ENCODE measurements at regions not wholly inside any gene's neighbourhood (a gene's known extent, or its start where the extent isn't known, plus 50 kb on each side); places are given as distances from the start of the nearest gene placed in this dataset.

DNA sequence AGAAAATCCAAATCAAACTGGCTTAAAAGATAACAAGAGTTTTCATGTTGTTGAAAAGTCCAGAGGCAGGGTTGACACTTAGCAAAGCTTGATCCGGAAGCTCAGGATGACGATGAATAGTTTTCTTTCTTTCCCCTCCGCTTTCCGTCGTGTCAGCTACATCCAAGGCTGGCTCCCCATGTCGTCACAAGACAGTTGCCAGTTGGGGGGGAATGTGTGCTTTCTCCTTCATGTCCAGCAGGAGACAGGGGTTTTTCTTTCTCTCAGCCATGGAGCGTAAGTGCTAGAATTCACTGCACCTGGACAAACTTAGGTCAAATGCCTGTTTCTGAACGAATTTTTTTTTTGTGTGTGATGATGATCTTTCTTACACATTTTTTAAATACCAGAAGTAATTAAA, 273.8 kb upstream of the RGMA start:
- CTCF ChIA-PET, result no interaction called here

DNA sequence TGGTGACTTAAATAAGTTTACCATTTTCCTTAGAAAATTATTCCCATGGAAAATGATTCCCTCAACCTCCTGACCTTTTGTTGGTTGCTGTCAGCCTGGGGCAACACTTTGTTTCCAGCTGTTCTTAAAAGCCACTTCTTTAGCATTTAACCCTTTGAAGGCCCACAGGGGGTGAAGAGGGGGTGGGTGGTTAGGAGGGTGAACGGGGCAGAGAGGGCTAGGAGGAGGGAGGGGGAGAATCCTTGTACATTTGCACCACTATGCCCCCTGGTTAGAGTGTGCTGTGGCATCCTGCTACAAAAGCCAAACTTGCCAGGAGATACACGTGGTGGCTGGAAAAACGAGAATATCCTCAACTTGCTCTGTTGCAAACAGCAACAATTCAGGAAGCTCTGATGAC, 273.2 kb upstream of the RGMA start:
- Mint-ChIP-seq H3K4me1 (no peaks in the 10 kb centered on the region), H3K36me3 (ENCODE audit: low read depth) (no peaks in the 10 kb centered on the region), H3K27me3 (no peaks in the 10 kb centered on the region), H3K27ac (no peak overlapping the region), H3K4me3 (no peak overlapping the region), H3K9me3 (no peaks in the 10 kb centered on the region)
- DNase-seq (no peak), ATAC-seq (ENCODE audit: low read depth) (no peak)
- TF ChIP-seq, protein P1, sequence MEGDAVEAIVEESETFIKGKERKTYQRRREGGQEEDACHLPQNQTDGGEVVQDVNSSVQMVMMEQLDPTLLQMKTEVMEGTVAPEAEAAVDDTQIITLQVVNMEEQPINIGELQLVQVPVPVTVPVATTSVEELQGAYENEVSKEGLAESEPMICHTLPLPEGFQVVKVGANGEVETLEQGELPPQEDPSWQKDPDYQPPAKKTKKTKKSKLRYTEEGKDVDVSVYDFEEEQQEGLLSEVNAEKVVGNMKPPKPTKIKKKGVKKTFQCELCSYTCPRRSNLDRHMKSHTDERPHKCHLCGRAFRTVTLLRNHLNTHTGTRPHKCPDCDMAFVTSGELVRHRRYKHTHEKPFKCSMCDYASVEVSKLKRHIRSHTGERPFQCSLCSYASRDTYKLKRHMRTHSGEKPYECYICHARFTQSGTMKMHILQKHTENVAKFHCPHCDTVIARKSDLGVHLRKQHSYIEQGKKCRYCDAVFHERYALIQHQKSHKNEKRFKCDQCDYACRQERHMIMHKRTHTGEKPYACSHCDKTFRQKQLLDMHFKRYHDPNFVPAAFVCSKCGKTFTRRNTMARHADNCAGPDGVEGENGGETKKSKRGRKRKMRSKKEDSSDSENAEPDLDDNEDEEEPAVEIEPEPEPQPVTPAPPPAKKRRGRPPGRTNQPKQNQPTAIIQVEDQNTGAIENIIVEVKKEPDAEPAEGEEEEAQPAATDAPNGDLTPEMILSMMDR (IDR thresholded peaks at IDR 0.05), result no peak
- intact Hi-C loops (cut with micrococcal nuclease), result no loop called here
- CTCF ChIA-PET, result no interaction called here
- POLR2A ChIA-PET, result no interaction called here

More for the DNA sequence above, 273.8 kb upstream of the RGMA start:
- DNase-seq (no peak), ATAC-seq (ENCODE audit: low read depth) (no peak)
- TF ChIP-seq, protein P1 (IDR thresholded peaks at IDR 0.05), result no peak
- no peaks in the 10 kb centered on the region for H3K27me3 Mint-ChIP-seq
- H3K4me3 Mint-ChIP-seq, result no peak overlapping the region
- no peaks in the 10 kb centered on the region for H3K9me3 Mint-ChIP-seq
- intact Hi-C loops (cut with micrococcal nuclease), result no loop called here
- no peaks in the 10 kb centered on the region for H3K4me1 Mint-ChIP-seq
- H3K27ac Mint-ChIP-seq, result no peak overlapping the region
- H3K36me3 Mint-ChIP-seq (ENCODE audit: low read depth), result no peaks in the 10 kb centered on the region
- POLR2A ChIA-PET, result no interaction called here

DNA sequence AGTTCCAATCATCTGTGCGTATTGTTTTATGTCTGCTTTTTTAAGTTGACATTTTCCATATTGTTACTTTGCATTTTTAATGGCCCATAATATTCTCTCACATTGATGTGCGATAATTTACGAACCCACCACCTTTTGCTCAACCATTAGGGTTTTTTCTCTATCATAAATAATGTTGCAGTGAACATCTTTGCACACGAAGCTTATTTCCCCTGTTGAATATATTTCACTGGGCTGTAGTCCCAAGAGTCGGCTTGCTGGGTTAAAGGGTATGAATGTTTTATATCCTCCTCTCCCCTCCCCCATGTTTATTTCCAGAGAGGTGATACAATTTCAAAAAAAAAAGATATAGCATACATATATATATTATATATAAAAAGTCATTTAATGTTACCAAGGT, 272.7 kb upstream of the RGMA start:
- no peaks in the 10 kb centered on the region for H3K9me3 Mint-ChIP-seq
- DNase-seq (no peak), ATAC-seq (ENCODE audit: low read depth) (no peak)
- CTCF ChIA-PET, result no interaction called here
- H3K36me3 Mint-ChIP-seq (ENCODE audit: low read depth), result no peaks in the 10 kb centered on the region
- no peaks in the 10 kb centered on the region for H3K4me1 Mint-ChIP-seq
- H3K27ac Mint-ChIP-seq, result no peak overlapping the region
- no peak overlapping the region for H3K4me3 Mint-ChIP-seq
- TF ChIP-seq, protein P1 (IDR thresholded peaks at IDR 0.05), result no peak
- POLR2A ChIA-PET, result no interaction called here
- intact Hi-C loops (cut with micrococcal nuclease), result no loop called here
- no peaks in the 10 kb centered on the region for H3K27me3 Mint-ChIP-seq

DNA sequence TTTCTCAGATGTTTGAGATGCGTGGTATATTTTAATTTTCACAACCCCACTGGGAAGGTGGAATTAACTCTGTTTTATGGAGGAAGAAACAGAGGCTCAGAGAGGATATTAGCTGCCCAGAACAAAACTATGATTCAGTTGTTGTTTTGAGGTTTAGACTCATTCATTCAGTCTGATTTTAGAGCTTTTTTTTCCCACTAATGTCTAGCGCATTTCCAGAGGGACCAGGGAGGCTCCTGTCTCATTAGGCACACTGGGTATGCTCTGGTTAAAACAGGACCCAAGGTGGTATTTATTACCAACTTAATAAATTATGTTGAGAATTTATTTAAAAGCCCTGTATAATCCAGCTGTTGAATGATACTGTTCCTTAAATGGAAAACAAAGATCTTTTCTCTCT, 272.0 kb upstream of the RGMA start:
- DNase-seq, result no peak
- ATAC-seq (ENCODE audit: low read depth), result no peak
- Mint-ChIP-seq H3K4me1 (no peaks in the 10 kb centered on the region), H3K4me3 (no peak overlapping the region), H3K9me3 (no peaks in the 10 kb centered on the region), H3K36me3 (ENCODE audit: low read depth) (no peaks in the 10 kb centered on the region), H3K27ac (no peak overlapping the region), H3K27me3 (no peaks in the 10 kb centered on the region)
- TF ChIP-seq, protein P1 (IDR thresholded peaks at IDR 0.05), result no peak
- CTCF ChIA-PET, result no interaction called here
- POLR2A ChIA-PET, result no interaction called here
- intact Hi-C loops (cut with micrococcal nuclease), result no loop called here

DNA sequence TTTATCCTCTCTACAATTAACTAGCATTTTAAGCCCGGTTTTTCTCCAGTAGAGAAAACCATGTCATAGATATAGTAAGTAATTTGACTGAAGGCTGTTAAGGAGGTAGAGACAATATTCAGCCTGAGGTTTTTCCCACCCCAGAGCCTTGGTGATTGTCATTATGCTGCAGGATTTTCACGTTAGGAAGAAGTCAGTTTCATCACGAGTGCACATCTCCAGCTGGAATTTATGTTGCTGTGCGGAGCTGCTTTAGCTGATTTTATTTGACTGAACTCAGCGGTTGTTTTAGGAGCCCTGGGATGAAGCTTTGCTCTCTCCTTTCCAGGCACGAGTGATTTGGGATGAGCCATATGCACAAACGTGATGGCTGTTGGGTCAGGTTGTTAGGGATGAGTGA, 271.3 kb upstream of the RGMA start:
- no peak for DNase-seq
- no peaks in the 10 kb centered on the region for H3K27me3 Mint-ChIP-seq
- no peak overlapping the region for H3K27ac Mint-ChIP-seq
- intact Hi-C loops (cut with micrococcal nuclease), result no loop called here
- no peaks in the 10 kb centered on the region for H3K4me1 Mint-ChIP-seq
- no peak for ATAC-seq (ENCODE audit: low read depth)
- ChIA-PET CTCF (no interaction called here), POLR2A (no interaction called here)
- no peaks in the 10 kb centered on the region for H3K36me3 Mint-ChIP-seq (ENCODE audit: low read depth)
- no peak overlapping the region for H3K4me3 Mint-ChIP-seq
- TF ChIP-seq, protein P1 (IDR thresholded peaks at IDR 0.05), result no peak
- H3K9me3 Mint-ChIP-seq, result no peaks in the 10 kb centered on the region

Measured in activated B cell treated with CpG ODN at 0.5 μM for 24 hours (primary cell).